Mesenchymal stem cell (in vitro differentiated cells and primary cell): ENCODE measurements at regions not wholly inside any gene's neighbourhood (a gene's known extent, or its start where the extent isn't known, plus 50 kb on each side); places are given as distances from the start of the nearest gene placed in this dataset.

Experiments used
- DNase-seq: peaks from one replicate; pipeline ENCODE4 v3.0.0-alpha.2; 2013
- H2AFZ ChIP-seq: one replicate; pipeline ENCODE4 v1.6.1; 2013; ENCODE audit warnings: low read depth, mild to moderate bottlenecking, control low read depth, inconsistent platforms, low read length, moderate library complexity
- H2AK5ac ChIP-seq: 2 replicates; pipeline ENCODE4 v1.6.1; 2013; ENCODE audit warnings: low read length, moderate library complexity, mild to moderate bottlenecking, inconsistent platforms; ENCODE audit not compliant: severe bottlenecking
- H2BK120ac ChIP-seq: one replicate; pipeline ENCODE4 v1.6.1; 2013; ENCODE audit warnings: low read depth, mild to moderate bottlenecking, inconsistent platforms, low read length, moderate library complexity
- H2BK12ac ChIP-seq, 2 experiments: one replicate each; pipeline ENCODE4 v1.6.1; 2013; ENCODE audit warnings: inconsistent platforms in 2 of 2, low read length in 2 of 2, mild to moderate bottlenecking in 2 of 2, moderate library complexity in 2 of 2, control low read depth in 1 of 2
- H2BK15ac ChIP-seq: one replicate; pipeline ENCODE4 v1.6.1; 2013; ENCODE audit warnings: mild to moderate bottlenecking, low read depth, inconsistent platforms; ENCODE audit not compliant: poor library complexity, severe bottlenecking
- H2BK5ac ChIP-seq: 2 replicates; pipeline ENCODE4 v1.6.1; 2013; ENCODE audit warnings: low read depth, mild to moderate bottlenecking, low read length, control low read depth, inconsistent platforms; ENCODE audit not compliant: poor library complexity, severe bottlenecking
- H3K14ac ChIP-seq, 2 experiments: one replicate each; pipeline ENCODE4 v1.6.1; 2013; ENCODE audit warnings: inconsistent platforms in 2 of 2, low read length in 2 of 2, control low read depth in 1 of 2, mild to moderate bottlenecking in 1 of 2, moderate library complexity in 1 of 2
- H3K18ac ChIP-seq, 2 experiments: one replicate each; pipeline ENCODE4 v1.6.1; 2013; ENCODE audit warnings: inconsistent platforms in 2 of 2, low read length in 2 of 2, control low read depth in 1 of 2, low read depth in 1 of 2, mild to moderate bottlenecking in 1 of 2
- H3K23ac ChIP-seq, 2 experiments: one replicate each; pipeline ENCODE4 v1.6.1; 2013; ENCODE audit warnings: inconsistent platforms in 2 of 2, low read length in 2 of 2, mild to moderate bottlenecking in 2 of 2, moderate library complexity in 2 of 2, control low read depth in 1 of 2
- H3K27ac ChIP-seq: 2 replicates; pipeline ENCODE4 v1.5.1; 2013; ENCODE audit warnings: mild to moderate bottlenecking, moderate library complexity, low read length, control low read depth, inconsistent platforms; ENCODE audit not compliant: poor library complexity, severe bottlenecking
- H3K27me3 ChIP-seq, 2 experiments: 2 replicates each; pipeline versions ENCODE4 v1.6.1 to v1.7.0; 2013; ENCODE audit warnings: low read length in 2 of 2, mild to moderate bottlenecking in 2 of 2, moderate library complexity in 2 of 2, control low read depth in 1 of 2, inconsistent platforms in 1 of 2; ENCODE audit not compliant: control insufficient read depth in 1 of 2, insufficient read depth in 1 of 2
- H3K36me3 ChIP-seq, 2 experiments: 2 replicates each; pipeline versions ENCODE4 v1.6.1 to v1.7.0; 2013; ENCODE audit warnings: low read length in 2 of 2, control low read depth in 1 of 2, inconsistent platforms in 1 of 2, low read depth in 1 of 2, mild to moderate bottlenecking in 1 of 2; ENCODE audit not compliant: insufficient read depth in 2 of 2, control insufficient read depth in 1 of 2
- H3K4ac ChIP-seq, 2 experiments: one replicate each; pipeline ENCODE4 v1.6.1; 2013; ENCODE audit warnings: inconsistent platforms in 2 of 2, low read length in 2 of 2, mild to moderate bottlenecking in 2 of 2, moderate library complexity in 2 of 2, control low read depth in 1 of 2, low read depth in 1 of 2
- H3K4me1 ChIP-seq: 2 replicates; pipeline ENCODE4 v1.6.1; 2013; ENCODE audit warnings: low read depth, low read length, control low read depth; ENCODE audit not compliant: control insufficient read depth, insufficient read depth
- H3K4me2 ChIP-seq: 2 replicates; pipeline ENCODE4 v1.6.1; 2013; ENCODE audit warnings: low read length, mild to moderate bottlenecking, inconsistent platforms; ENCODE audit not compliant: poor library complexity, severe bottlenecking
- H3K4me3 ChIP-seq, 2 experiments: 2 replicates each; pipeline versions ENCODE4 v1.5.1 to v1.7.0; 2013; ENCODE audit warnings: low read length in 2 of 2, mild to moderate bottlenecking in 2 of 2, control low read depth in 1 of 2, low read depth in 1 of 2; ENCODE audit not compliant: insufficient read depth in 1 of 2
- H3K79me1 ChIP-seq: replicated peaks from 2 replicates; pipeline ENCODE4 v1.6.1; 2013; ENCODE audit warnings: mild to moderate bottlenecking, control low read depth, low read length, inconsistent platforms; ENCODE audit not compliant: poor library complexity, severe bottlenecking
- H3K9ac ChIP-seq: 2 replicates; pipeline ENCODE4 v1.7.0; 2013; ENCODE audit warnings: mild to moderate bottlenecking, low read length, moderate library complexity
- H3K9me3 ChIP-seq: 2 replicates; pipeline ENCODE4 v1.7.0; 2013; ENCODE audit warnings: mild to moderate bottlenecking, low read length; ENCODE audit not compliant: control insufficient read depth
- H4K8ac ChIP-seq: one replicate; pipeline ENCODE4 v1.6.1; 2013; ENCODE audit warnings: inconsistent platforms, mild to moderate bottlenecking, low read length, moderate library complexity
- H4K91ac ChIP-seq: one replicate; pipeline ENCODE4 v1.6.1; 2013; ENCODE audit warnings: mild to moderate bottlenecking, low read length, inconsistent platforms
- WGBS: methylation state at CpG from one replicate; pipeline ENCODE4 v1.1.7; 2013; ENCODE audit warnings: mixed read lengths; 5-methylcytosine and 5-hydroxymethylcytosine counted together

DNA sequence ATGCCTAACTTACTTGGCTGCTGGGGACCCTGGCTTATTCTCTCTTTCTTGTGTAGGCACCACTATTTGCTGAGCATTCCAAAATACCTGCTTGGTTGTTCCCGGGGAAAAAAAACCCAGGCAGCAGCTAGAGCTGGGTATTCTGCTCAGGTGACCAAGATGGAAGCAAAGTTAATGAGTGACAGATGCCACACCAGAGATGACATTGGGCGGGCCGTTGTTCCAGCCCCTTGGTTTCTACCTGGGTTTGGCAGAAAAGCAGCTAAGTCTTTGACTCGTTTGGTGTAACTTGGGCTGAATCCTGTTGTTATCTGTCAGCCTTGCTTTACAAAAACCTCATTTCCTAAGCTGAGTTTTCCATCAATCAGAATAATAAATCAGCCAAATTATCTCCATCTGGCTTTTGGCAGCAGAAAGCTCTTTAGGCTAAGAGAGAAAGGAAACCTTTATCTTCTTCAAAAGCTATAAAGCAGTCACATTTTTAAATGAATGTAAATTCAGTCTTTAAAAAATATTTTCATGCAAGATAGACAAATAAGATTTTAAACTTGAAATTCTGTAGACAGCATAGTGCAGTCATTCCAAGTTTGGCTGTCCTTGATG lies 202.0 kb upstream of the GMDS start:
- no peak overlapping the region for H2AK5ac ChIP-seq
- no peak overlapping the region for H2BK15ac ChIP-seq
- H2BK5ac ChIP-seq: no peak overlapping the region
- H3K4me1 ChIP-seq: peaks cover 5% of the 10 kb centered on the region
- no peak for DNase-seq
- no peak overlapping the region for H3K27ac ChIP-seq
- H4K8ac ChIP-seq: no peak overlapping the region
- H3K36me3 ChIP-seq: no peaks in the 10 kb centered on the region
- H2BK120ac ChIP-seq: no peak overlapping the region
- H3K9ac ChIP-seq: no peak overlapping the region
- no peak overlapping the region for H3K4me3 ChIP-seq
- peaks cover 0 to 3% of the 10 kb centered on the region in 2 experiments for H3K27me3 ChIP-seq
- no peak overlapping the region for H4K91ac ChIP-seq
- H3K23ac ChIP-seq: no peak overlapping the region
- no peak overlapping the region for H3K4ac ChIP-seq
- no peaks in the 10 kb centered on the region for H3K79me1 ChIP-seq
- 76% methylated on average over 4 of the region's 4 CpGs for WGBS
- no peak overlapping the region for H2BK12ac ChIP-seq
- H3K14ac ChIP-seq: no peak overlapping the region
- H3K9me3 ChIP-seq: no peaks in the 10 kb centered on the region
- H2AFZ ChIP-seq: no peak overlapping the region
- H3K4me2 ChIP-seq: no peak overlapping the region
- H3K18ac ChIP-seq: no peak overlapping the region

DNA sequence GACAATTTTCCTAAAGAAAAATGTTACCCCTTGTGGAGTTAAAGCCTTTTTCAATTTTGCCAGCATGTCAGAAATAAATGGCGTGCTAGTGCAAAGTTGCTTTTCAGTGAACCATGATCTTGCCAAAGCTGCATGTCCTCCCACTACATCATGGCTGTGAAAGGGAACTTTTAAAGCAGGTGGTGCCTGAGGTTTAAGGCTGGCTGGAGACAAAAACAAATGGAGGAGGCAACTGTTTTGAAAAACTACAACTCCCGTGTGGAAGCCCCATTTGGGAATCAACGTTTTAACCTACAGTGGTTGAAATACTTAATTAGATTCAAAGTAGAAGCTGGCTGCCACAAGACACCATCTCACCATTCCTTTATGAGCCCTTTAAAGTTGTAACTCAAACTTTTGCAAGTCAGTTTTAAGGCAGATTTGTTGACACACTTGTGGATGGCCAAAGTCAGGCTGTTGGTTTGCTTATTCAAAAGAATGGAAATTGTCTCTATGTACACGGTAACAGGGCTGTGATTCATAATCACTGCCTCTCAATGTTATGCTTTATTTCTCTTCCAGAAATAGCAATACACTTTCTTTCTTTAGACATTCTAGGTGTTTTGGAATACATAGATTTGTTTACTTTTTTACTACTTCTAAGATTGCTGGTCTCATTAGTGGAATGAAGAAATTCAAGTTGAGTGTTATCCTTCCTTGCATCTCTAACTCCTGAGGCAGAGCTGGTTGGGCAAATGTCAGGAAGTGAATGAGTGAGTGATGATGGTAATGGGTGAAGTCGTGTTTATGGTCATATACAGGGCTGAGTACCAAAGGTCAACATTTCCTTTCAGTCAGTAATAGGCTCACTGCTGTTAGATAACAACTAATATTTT lies 196.4 kb upstream of the GMDS start:
- no peak overlapping the region for H2AK5ac ChIP-seq
- H2BK15ac ChIP-seq: no peak overlapping the region
- H4K8ac ChIP-seq: no peak overlapping the region
- no peaks in the 10 kb centered on the region for H3K4me1 ChIP-seq
- H2BK120ac ChIP-seq: no peak overlapping the region
- no peak for DNase-seq
- H3K4ac ChIP-seq: no peak overlapping the region
- H3K18ac ChIP-seq: no peak overlapping the region
- no peak overlapping the region for H3K4me3 ChIP-seq
- no peak overlapping the region for H4K91ac ChIP-seq
- no peaks in the 10 kb centered on the region for H3K9me3 ChIP-seq
- no peaks in the 10 kb centered on the region for H3K79me1 ChIP-seq
- no peak overlapping the region for H3K9ac ChIP-seq
- no peak overlapping the region for H2BK12ac ChIP-seq
- no peak overlapping the region for H3K14ac ChIP-seq
- no peak overlapping the region for H3K27ac ChIP-seq
- no peak overlapping the region for H2AFZ ChIP-seq
- WGBS: 74% methylated on average over 4 of the region's 5 CpGs
- H3K36me3 ChIP-seq: no peaks in the 10 kb centered on the region
- no peaks in the 10 kb centered on the region for H3K27me3 ChIP-seq
- H3K23ac ChIP-seq: no peak overlapping the region
- no peak overlapping the region for H2BK5ac ChIP-seq
- no peak overlapping the region for H3K4me2 ChIP-seq

DNA sequence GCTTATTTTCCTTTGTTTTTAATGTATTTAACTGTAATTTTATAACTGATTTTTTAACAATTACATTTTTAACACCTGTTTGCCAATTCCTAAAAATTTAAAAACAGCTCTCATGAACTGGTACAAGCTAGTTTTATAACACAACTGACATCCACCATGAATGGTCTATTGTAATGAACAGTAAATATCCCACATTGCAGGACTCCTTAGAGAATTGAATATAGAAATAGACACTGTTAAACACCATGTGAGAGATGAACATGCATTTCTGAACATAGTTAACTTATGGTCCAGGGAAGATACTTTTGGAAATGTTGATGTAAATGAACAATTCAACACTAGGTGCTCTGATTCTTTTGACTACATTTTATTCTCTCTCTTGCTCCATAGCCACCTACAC lies 195.1 kb upstream of the GMDS start:
- H3K4me1 ChIP-seq: peaks cover 5% of the 10 kb centered on the region
- H3K14ac ChIP-seq: no peak overlapping the region
- H2BK5ac ChIP-seq: no peak overlapping the region
- H2BK12ac ChIP-seq: no peak overlapping the region
- no peak overlapping the region for H4K91ac ChIP-seq
- no peak overlapping the region for H3K4me3 ChIP-seq
- no peak overlapping the region for H2AFZ ChIP-seq
- H3K27ac ChIP-seq: no peak overlapping the region
- H3K4ac ChIP-seq: no peak overlapping the region
- H3K23ac ChIP-seq: no peak overlapping the region
- no peaks in the 10 kb centered on the region for H3K36me3 ChIP-seq
- no peak overlapping the region for H4K8ac ChIP-seq
- no peak overlapping the region for H3K4me2 ChIP-seq
- H2AK5ac ChIP-seq: no peak overlapping the region
- H3K9me3 ChIP-seq: no peaks in the 10 kb centered on the region
- no peak overlapping the region for H3K18ac ChIP-seq
- H3K9ac ChIP-seq: no peak overlapping the region
- H3K27me3 ChIP-seq: no peaks in the 10 kb centered on the region
- no peak overlapping the region for H2BK15ac ChIP-seq
- no peak for DNase-seq
- no peak overlapping the region for H2BK120ac ChIP-seq
- no peaks in the 10 kb centered on the region for H3K79me1 ChIP-seq

DNA sequence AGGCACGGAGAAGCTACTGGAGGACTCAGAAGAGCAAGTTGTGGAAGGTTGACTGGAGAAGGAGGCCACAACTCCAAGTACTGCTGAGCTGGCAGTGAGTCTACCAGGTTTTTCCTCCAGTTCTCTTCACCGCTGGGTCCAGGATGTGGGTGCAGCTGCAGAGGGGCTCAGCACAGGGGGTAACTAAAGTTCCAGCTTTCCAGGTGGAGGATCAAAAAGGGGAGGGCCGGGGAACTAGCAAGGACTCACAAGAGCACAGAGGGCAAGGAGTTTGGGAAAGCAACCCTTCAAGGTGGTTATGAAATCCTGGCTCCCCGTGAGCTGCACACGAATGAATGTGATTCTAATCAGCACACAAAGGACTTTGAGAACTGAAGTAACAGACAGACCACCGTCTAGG lies 194.2 kb upstream of the GMDS start:
- Histone ChIP-seq H2BK15ac (no peak overlapping the region), H3K9ac (no peak overlapping the region), H2AFZ (no peak overlapping the region), H3K23ac (no peak overlapping the region), H2BK120ac (no peak overlapping the region), H3K4me1 (peaks cover 5% of the 10 kb centered on the region), H3K4ac (no peak overlapping the region), H3K18ac (no peak overlapping the region), H3K9me3 (no peaks in the 10 kb centered on the region), H3K36me3 (no peaks in the 10 kb centered on the region), H3K14ac (no peak overlapping the region), H3K4me2 (no peak overlapping the region), H3K79me1 (no peaks in the 10 kb centered on the region), H2BK12ac (no peak overlapping the region), H4K8ac (no peak overlapping the region), H3K27me3 (no peaks in the 10 kb centered on the region), H2AK5ac (no peak overlapping the region), H3K27ac (no peak overlapping the region), H2BK5ac (no peak overlapping the region), H4K91ac (no peak overlapping the region), H3K4me3 (no peak overlapping the region)
- DNase-seq: no peak
- WGBS: 75% methylated on average over 6 of the region's 6 CpGs
